Lower lobe of right lung (tissue), 2 donors: ENCODE measurements at regions not wholly inside any gene's neighbourhood (a gene's known extent, or its start where the extent isn't known, plus 50 kb on each side); places are given as distances from the start of the nearest gene placed in this dataset.
"Not testable (repeated sequence)": the region's sequence is repeated elsewhere in the genome, so short reads cannot be mapped to it uniquely, and the experiment has no call there.

Experiments
- ATAC-seq, 2 donors: fragments of 200-7000 bp; cut with Tn5 transposase; one replicate each; pipeline ENCODE4 v1.9.1; 2020 to 2022; ENCODE audit warnings: mild to moderate bottlenecking in 2 of 2, moderate library complexity in 2 of 2
- DNase-seq: peaks from one replicate; pipeline ENCODE4 v3.0.0-alpha.2; 2020
- H3K27ac ChIP-seq: fragments of 200-600 bp; one replicate; pipeline ENCODE4 v1.8.0; 2022
- H3K27me3 ChIP-seq: fragments of 200-600 bp; one replicate; pipeline ENCODE4 v1.8.0; 2022; ENCODE audit warnings: low read depth
- H3K36me3 ChIP-seq: fragments of 200-600 bp; one replicate; pipeline ENCODE4 v1.8.0; 2022; ENCODE audit warnings: mild to moderate bottlenecking
- H3K4me1 ChIP-seq: fragments of 200-600 bp; one replicate; pipeline ENCODE4 v1.8.0; 2022
- H3K4me3 ChIP-seq: fragments of 200-600 bp; one replicate; pipeline ENCODE4 v1.8.0; 2022; ENCODE audit warnings: mild to moderate bottlenecking
- H3K9me3 ChIP-seq: fragments of 200-600 bp; one replicate; pipeline ENCODE4 v1.8.0; 2022
- intact Hi-C: fragments of 100-400 bp; cut with DNase I; formaldehyde crosslinking; loops from one replicate; pipeline ENCODE4 v1.11.0; 2022
- TF ChIP-seq, protein P1 (sequence below): fragments of 200-600 bp; IDR thresholded peaks from one replicate; pipeline ENCODE4 v1.8.0; 2022; ENCODE audit warnings: antibody characterized with exemption, mild to moderate bottlenecking
- donor health status: DM: no; HTN: yes; CAD: no; lungs with severe emphysema.

DNA sequence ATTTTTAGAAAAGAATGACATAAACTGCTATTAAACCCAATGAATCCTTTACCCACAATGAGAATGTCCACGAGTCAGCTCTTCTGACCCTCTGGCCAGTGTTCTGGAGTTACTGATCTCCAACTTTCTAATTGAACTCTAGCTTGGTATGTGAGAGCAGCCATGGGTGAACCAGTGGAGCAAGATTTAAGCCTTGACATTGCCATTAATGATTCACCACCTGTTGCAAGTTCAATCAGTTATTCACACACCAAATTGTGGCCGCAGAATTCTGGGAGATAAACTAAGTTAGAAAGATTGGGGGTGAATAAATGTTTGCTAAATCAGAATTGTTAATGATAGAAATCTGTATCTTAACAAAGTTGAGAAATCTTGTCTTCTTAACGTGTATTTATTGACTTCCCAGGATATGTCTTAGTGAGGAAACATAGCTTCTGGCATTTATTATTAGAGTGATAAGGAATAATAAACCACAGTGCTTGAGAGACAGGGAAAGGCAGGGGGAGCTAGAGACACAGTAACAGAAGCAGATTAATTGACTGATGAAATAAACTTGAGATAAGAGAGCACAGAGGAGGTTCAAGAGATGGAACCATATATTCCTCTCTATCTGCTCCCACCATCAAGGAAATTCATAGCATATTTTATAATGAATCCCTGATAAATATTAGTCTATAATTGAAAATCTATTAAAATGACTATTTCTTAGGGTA is 96.0 kb upstream of the AGAP9 start:
- TF ChIP-seq, protein P1, sequence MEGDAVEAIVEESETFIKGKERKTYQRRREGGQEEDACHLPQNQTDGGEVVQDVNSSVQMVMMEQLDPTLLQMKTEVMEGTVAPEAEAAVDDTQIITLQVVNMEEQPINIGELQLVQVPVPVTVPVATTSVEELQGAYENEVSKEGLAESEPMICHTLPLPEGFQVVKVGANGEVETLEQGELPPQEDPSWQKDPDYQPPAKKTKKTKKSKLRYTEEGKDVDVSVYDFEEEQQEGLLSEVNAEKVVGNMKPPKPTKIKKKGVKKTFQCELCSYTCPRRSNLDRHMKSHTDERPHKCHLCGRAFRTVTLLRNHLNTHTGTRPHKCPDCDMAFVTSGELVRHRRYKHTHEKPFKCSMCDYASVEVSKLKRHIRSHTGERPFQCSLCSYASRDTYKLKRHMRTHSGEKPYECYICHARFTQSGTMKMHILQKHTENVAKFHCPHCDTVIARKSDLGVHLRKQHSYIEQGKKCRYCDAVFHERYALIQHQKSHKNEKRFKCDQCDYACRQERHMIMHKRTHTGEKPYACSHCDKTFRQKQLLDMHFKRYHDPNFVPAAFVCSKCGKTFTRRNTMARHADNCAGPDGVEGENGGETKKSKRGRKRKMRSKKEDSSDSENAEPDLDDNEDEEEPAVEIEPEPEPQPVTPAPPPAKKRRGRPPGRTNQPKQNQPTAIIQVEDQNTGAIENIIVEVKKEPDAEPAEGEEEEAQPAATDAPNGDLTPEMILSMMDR = peak; percentile 21
- H3K27ac ChIP-seq, H3K27me3 ChIP-seq, H3K4me1 ChIP-seq, intact Hi-C loops, H3K36me3 ChIP-seq, DNase-seq, H3K4me3 ChIP-seq, H3K9me3 ChIP-seq: not testable (repeated sequence)
- peak in 1 of 2 donors; percentile 61 for ATAC-seq

DNA sequence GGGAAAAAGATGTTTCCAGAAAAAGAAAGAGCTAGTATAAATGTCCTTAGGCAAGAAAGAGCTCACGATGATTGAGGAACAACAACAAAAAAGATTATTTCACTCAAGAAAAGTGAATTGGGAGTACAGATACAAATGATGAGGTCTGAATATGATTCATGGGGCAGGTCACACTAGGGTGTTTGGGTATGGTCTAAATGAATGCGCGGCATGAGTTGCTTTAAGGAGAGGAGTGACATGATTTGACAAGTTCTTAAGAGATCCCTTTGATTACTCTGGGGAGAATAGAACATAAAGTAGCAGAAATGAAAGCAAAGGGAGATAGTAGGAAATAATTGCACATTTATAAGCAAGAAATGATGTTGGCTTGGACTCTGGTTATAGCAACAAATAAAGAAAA is 85.9 kb upstream of the AGAP9 start:
- H3K4me1 ChIP-seq, H3K4me3 ChIP-seq, DNase-seq, H3K36me3 ChIP-seq, intact Hi-C loops, H3K27me3 ChIP-seq, ATAC-seq, H3K9me3 ChIP-seq, H3K27ac ChIP-seq: not testable (repeated sequence)

DNA sequence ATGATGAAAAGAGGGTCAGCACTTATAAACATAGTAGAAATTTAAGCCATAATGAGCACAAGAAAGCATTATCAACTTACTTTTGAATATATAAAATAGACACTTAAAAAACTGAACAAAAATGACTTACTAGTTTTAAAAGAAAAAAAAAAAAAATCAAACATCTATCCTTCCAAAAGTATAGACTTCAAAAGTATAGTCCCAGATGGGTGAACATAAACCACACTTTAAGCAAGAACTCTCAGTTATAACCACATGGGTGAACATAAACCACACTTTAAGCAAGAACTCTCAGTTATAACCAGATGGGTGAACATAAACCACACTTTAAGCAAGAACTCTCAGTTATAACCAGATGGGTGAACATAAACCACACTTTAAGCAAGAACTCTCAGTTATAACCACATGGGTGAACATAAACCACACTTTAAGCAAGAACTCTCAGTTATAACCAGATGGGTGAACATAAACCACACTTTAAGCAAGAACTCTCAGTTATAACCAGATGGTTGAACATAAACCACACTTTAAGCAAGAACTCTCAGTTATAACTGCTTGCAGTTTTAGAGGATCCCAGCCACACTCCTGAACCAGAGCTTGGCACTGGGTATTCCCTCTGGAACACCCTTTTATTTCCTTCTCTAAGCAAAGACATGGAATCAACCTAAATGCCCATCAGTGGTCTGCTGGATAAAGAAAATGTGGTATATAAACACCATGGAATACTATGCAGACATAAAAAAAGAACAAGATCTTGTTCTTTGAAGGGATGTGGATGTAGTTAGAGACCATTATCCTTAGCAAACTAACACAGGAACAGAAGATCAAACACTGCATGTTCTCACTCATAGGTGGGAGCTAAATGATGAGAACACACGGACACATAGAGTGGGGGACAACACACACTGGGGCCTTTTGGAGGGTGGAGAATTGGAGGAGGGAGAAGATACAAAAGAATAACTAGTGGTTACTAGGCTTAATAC is 82.6 kb upstream of the AGAP9 start:
- DNase-seq, H3K36me3 ChIP-seq, H3K4me1 ChIP-seq, ATAC-seq, H3K4me3 ChIP-seq, H3K27me3 ChIP-seq, H3K27ac ChIP-seq, intact Hi-C loops, H3K9me3 ChIP-seq: not testable (repeated sequence)

DNA sequence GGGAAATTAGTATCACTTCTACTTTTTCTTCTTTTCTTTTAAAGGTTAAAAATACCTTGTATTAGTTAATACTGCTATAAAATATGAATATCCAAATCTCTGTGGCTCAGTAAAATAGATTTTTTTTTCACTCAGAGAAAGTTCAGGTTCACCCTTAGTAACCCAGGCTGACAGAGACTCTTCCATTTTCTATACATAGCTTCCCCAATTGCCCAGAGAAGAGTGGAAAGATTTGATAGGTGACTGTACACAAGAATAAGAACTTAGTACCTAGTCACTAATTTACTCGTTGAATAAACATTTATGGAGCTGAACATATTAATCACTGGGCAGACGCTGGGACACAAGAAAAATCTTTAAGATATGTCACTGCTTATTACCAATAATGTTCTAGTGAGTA is 77.2 kb upstream of the AGAP9 start:
- H3K27me3 ChIP-seq, H3K9me3 ChIP-seq, DNase-seq, intact Hi-C loops, H3K36me3 ChIP-seq, ATAC-seq, H3K4me1 ChIP-seq, H3K27ac ChIP-seq, H3K4me3 ChIP-seq: not testable (repeated sequence)

DNA sequence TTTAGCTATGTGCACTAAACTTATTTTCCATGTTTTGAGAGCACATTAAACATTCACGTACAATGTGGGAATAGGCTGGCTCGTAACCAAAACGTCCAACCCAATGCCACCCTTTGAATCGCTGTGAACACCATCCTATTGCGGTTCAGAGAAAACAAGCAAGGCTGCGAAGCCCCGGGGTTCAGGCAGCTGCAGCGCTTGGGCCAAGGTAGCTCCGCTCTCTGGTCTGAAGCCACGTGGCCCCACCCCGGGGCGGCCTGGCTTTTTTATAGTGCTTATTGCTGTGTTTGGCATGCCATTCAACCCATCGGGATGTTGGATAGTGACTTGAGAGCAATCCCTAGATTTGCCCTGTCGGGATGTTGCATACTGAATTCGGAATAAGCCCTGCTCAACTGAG is 76.7 kb upstream of the AGAP9 start:
- H3K4me1 ChIP-seq, H3K27me3 ChIP-seq, H3K27ac ChIP-seq, H3K4me3 ChIP-seq, ATAC-seq, H3K36me3 ChIP-seq, intact Hi-C loops, H3K9me3 ChIP-seq, DNase-seq: not testable (repeated sequence)

DNA sequence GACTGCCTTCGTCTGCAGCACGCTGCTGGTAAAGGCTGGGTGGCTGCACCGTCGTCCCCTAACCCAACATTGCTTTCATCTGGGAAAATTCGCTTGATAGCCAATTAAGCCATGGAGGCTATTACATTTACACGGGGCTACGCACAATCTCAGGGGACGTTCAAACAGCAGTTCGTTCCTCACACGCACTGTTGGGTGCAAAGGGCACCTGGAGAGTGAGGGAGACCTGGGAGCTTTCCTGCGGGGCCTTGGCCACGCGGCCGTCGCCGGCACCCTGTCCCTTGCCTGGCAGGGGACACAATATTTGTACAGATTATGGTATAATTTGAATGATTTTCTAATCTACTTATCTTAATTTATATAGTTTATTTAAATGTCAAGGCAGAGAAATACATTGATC is 76.2 kb upstream of the AGAP9 start:
- H3K36me3 ChIP-seq, intact Hi-C loops, H3K27me3 ChIP-seq, H3K4me1 ChIP-seq, H3K9me3 ChIP-seq, H3K4me3 ChIP-seq, DNase-seq, H3K27ac ChIP-seq, ATAC-seq: not testable (repeated sequence)

DNA sequence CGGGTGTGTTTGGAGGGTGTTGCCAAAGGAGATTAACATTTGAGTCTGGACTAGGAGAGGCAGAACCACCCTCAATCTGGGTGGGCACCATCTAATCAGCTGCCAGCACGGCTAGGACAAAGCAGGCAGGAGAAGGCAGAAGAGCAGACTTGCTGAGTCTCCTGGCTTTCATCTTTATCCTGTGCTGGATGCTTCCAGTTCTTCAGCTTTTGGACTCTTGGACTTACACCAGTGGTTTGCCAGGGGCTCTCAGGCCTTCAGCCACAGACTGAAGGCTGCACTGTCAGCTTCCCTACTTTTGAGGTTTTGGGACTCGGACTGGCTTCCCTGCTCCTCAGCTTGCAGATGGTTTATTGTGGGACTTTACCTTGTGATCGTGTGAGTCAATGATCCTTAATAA is 70.4 kb upstream of the AGAP9 start:
- H3K27me3 ChIP-seq, H3K9me3 ChIP-seq, H3K36me3 ChIP-seq, DNase-seq, H3K4me1 ChIP-seq, ATAC-seq, intact Hi-C loops, H3K27ac ChIP-seq, H3K4me3 ChIP-seq: not testable (repeated sequence)

DNA sequence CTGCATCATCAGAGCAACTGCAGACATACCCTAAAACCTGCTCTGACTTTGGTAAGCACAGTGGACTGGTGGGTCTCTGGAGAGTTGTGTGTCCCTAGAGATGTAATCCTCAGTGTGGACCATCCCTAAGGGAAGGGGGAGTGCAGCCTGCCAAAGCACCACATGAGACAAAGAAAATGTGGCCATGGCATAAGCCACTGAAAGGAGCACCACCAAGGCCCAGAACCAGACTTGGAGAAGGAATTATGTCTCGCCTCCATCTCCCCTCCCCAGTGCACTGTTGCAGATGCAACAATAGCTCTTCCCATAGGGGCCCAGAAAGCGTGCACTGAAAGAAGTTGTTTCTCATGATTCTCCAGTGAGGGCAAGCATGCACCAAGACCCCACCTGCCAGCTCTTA is 69.7 kb upstream of the AGAP9 start:
- peak in 1 of 2 donors; percentile 19 for ATAC-seq
- H3K36me3 ChIP-seq, H3K27ac ChIP-seq, H3K4me3 ChIP-seq, H3K4me1 ChIP-seq, H3K27me3 ChIP-seq, intact Hi-C loops, H3K9me3 ChIP-seq, DNase-seq: not testable (repeated sequence)

DNA sequence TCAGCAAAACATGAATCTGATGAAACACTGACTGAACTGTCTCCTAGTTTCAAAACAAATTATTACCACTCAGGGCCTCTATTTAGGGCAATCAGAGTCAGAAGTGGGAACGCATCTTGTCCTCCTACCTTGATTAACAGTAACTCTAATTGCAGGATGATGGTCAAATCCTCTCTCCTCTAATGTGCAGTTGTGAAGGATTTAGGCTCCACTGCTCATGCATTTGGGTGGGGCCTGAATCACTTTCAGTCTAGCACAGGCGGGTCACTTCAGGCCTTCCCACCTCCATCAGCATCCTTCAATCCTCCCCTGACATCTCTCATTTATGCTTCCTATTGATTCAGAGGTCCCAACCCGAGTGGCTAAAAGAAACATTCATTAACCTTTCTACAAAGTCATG is 67.5 kb upstream of the AGAP9 start:
- DNase-seq, H3K9me3 ChIP-seq, H3K4me1 ChIP-seq, H3K36me3 ChIP-seq, intact Hi-C loops, H3K27ac ChIP-seq, H3K27me3 ChIP-seq, H3K4me3 ChIP-seq, ATAC-seq: not testable (repeated sequence)

DNA sequence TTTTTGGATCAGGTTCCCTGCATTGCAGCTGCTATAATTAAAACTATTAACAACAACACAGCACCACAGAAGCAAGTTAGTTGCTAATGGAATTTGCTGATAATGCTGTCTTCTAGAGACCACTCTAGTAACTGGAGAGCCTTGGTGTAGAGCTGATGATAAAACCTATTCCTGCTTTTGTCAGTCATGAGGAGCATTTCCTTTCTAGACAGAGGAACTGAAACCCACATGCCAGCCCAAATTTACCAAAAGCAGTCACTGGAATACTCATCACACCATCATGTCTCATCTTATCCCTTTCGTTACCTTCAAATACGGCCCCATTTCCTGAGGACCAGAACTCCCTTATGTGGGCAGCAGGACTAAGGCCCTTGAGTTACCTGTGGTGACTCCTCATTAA is 67.1 kb upstream of the AGAP9 start:
- intact Hi-C loops, H3K4me3 ChIP-seq, H3K36me3 ChIP-seq, H3K27me3 ChIP-seq, H3K9me3 ChIP-seq, H3K27ac ChIP-seq, H3K4me1 ChIP-seq, DNase-seq: not testable (repeated sequence)
- ATAC-seq = peak in 1 of 2 donors; percentile 29

DNA sequence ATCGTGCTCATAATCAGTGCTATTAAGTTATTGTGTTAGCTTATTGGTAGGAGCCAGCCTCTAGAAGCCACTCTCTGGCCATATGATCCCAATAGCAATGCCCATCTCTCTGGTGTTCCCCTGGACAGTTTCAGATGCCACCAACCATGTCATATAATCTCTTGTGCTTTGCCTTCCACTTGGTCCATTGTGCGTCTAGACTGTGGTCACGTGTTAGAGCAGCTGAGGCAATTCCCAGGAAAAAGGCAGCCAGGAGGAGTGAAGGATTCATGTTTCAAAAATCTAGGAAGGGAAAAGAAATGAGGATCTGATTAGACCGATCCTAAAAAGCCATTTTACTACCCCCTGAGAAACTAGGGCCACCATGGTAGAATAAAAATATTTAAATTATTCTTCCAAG is 58.6 kb upstream of the AGAP9 start:
- H3K4me1 ChIP-seq, DNase-seq, H3K27ac ChIP-seq, H3K9me3 ChIP-seq, ATAC-seq, H3K4me3 ChIP-seq, H3K27me3 ChIP-seq, H3K36me3 ChIP-seq, intact Hi-C loops: not testable (repeated sequence)

DNA sequence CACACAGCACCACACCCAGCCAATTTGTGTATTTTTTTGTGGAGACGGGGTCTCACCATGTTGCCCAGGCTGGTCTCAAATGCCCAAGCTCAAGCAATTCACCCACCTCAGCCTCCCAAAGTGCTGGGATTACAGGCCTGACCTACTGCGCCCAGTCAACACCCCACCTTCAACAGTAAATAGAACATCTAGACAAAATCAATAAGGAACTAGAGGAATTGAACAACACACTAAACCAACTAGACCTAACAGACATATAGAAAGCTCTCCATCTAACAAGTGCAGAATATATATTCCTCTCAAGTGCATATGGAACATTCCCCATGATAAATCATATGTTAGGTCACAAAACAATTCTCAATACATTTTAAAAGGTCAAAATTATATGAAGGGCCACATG is 56.6 kb upstream of the AGAP9 start:
- DNase-seq, ATAC-seq, H3K9me3 ChIP-seq, H3K27ac ChIP-seq, H3K4me1 ChIP-seq, H3K4me3 ChIP-seq, H3K36me3 ChIP-seq, H3K27me3 ChIP-seq, intact Hi-C loops: not testable (repeated sequence)

DNA sequence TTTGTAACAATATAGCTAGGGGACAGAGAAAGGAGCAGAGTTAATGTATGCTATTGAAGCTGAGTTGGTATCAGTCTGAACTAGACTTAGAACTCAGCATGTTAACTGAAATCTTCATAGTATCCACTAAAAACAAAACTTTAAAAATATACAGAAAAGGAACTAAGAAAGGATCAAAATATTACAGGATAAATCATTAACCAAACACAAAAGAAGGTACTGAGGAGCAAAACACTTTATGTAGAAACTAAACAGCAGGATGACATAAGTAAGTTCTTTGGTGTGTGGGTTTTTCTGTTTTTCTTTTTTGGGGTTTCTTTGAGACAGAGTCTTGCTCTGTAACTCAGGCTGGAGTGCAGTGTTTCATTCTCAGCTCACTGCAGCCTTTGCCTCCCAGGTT is 55.1 kb upstream of the AGAP9 start:
- ATAC-seq, intact Hi-C loops, H3K27me3 ChIP-seq, H3K4me3 ChIP-seq, DNase-seq, H3K27ac ChIP-seq, H3K36me3 ChIP-seq, H3K4me1 ChIP-seq, H3K9me3 ChIP-seq: not testable (repeated sequence)
